IMR-90 (cell line): ENCODE measurements at regions not wholly inside any gene's neighbourhood (a gene's known extent, or its start where the extent isn't known, plus 50 kb on each side); places are given as distances from the start of the nearest gene placed in this dataset.

Experiments
- ATAC-seq: fragments of 200-7000 bp; cut with Tn5 transposase; 2 replicates; pipeline ENCODE4 v1.9.1; 2020; ENCODE audit warnings: low read depth, mild to moderate bottlenecking, moderate library complexity
- BruUV-seq: library from RNA; stranded (reverse); fragments of 400-500 nt; replicated peaks from 2 replicates; lab custom pipeline; 2021; lab: Mats Ljungman, UMichigan
- CTCF ChIA-PET: fragments of 300-600 bp; formaldehyde crosslinking; extraction: SDS; loops from one replicate; lab custom pipeline; 2021; ENCODE audit warnings: antibody characterized with exemption; lab: Yijun Ruan, JAX
- POLR2A ChIA-PET: fragments of 300-600 bp; sonication (Branson Sonifier 250); formaldehyde crosslinking; loops from one replicate; lab custom pipeline; 2022; ENCODE audit warnings: antibody characterized with exemption; ENCODE audit not compliant: unreplicated experiment; lab: Charles Lee
- DNase-seq: peaks from one replicate; pipeline ENCODE4 v3.0.0; 2013
- H2AFZ ChIP-seq: replicated peaks from 2 replicates; pipeline ENCODE3; 2013; ENCODE audit warnings: low read length, mild to moderate bottlenecking; ENCODE audit not compliant: poor library complexity
- H2AK5ac ChIP-seq: 2 replicates; pipeline ENCODE4 v1.6.1; 2013; ENCODE audit warnings: low read depth, low read length, inconsistent platforms
- H2AK9ac ChIP-seq: replicated peaks from 2 replicates; pipeline ENCODE3; 2013; ENCODE audit warnings: mild to moderate bottlenecking, low read depth, low read length, moderate library complexity; ENCODE audit not compliant: poor library complexity
- H2BK120ac ChIP-seq: 2 replicates; pipeline ENCODE4 v1.6.1; 2013; ENCODE audit warnings: low read depth, low read length, inconsistent platforms
- H2BK15ac ChIP-seq: 3 replicates; pipeline ENCODE4 v1.6.1; 2013; ENCODE audit warnings: low read depth, low read length, inconsistent platforms
- H2BK20ac ChIP-seq: 2 replicates; pipeline ENCODE4 v1.6.1; 2013; ENCODE audit warnings: low read depth, mild to moderate bottlenecking, inconsistent platforms, low read length, moderate library complexity
- H2BK5ac ChIP-seq: 2 replicates; pipeline ENCODE4 v1.6.1; 2013; ENCODE audit warnings: mild to moderate bottlenecking, low read depth, low read length, inconsistent platforms; ENCODE audit not compliant: poor library complexity, severe bottlenecking
- H3K14ac ChIP-seq: replicated peaks from 2 replicates; pipeline ENCODE4 v1.6.1; 2013; ENCODE audit warnings: low read depth, low read length, inconsistent platforms
- H3K18ac ChIP-seq: 2 replicates; pipeline ENCODE4 v1.6.1; 2013; ENCODE audit warnings: low read depth, low read length, control low read depth
- H3K23ac ChIP-seq: 2 replicates; pipeline ENCODE4 v1.6.1; 2013; ENCODE audit warnings: low read depth, low read length, inconsistent platforms
- H3K27ac ChIP-seq: 2 replicates; pipeline ENCODE4 v1.5.1; 2013; ENCODE audit warnings: mild to moderate bottlenecking, control low read depth, low read length; ENCODE audit not compliant: insufficient read depth
- H3K27me3 ChIP-seq: 2 replicates; pipeline ENCODE4 v1.6.1; 2013; ENCODE audit warnings: low read length; ENCODE audit not compliant: control insufficient read depth, insufficient read depth
- H3K36me3 ChIP-seq: 2 replicates; pipeline ENCODE4 v1.6.1; 2013; ENCODE audit warnings: low read length, mixed read lengths; ENCODE audit not compliant: control insufficient read depth, insufficient read depth
- H3K4ac ChIP-seq: 2 replicates; pipeline ENCODE4 v1.6.1; 2013; ENCODE audit warnings: low read depth, low read length, inconsistent platforms
- H3K4me1 ChIP-seq: 2 replicates; pipeline ENCODE4 v1.6.1; 2013; ENCODE audit warnings: low read length, mixed read lengths; ENCODE audit not compliant: control insufficient read depth, insufficient read depth
- H3K4me2 ChIP-seq: 2 replicates; pipeline ENCODE4 v1.6.1; 2013; ENCODE audit warnings: low read depth, mild to moderate bottlenecking, control low read depth, low read length, moderate library complexity
- H3K4me3 ChIP-seq: 2 replicates; pipeline ENCODE4 v1.5.1; 2013; ENCODE audit warnings: low read depth, mild to moderate bottlenecking, control low read depth, low read length, moderate library complexity; ENCODE audit not compliant: insufficient read depth
- H3K56ac ChIP-seq: 2 replicates; pipeline ENCODE4 v1.6.1; 2013; ENCODE audit warnings: low read length, inconsistent platforms; ENCODE audit not compliant: insufficient read depth; ENCODE audit errors: extremely low read depth
- H3K79me1 ChIP-seq, 2 experiments: 2 replicates each; pipeline ENCODE4 v1.6.1; 2013; ENCODE audit warnings: low read length in 2 of 2, inconsistent platforms in 1 of 2, low read depth in 1 of 2
- H3K9ac ChIP-seq: 2 replicates; pipeline ENCODE4 v1.6.1; 2013; ENCODE audit warnings: low read depth, low read length, control low read depth
- H3K9me1 ChIP-seq: 2 replicates; pipeline ENCODE4 v1.6.1; 2013; ENCODE audit warnings: low read length, inconsistent platforms; ENCODE audit not compliant: insufficient read depth
- H3K9me3 ChIP-seq: 2 replicates; pipeline ENCODE4 v1.6.1; 2013; ENCODE audit warnings: low read length; ENCODE audit not compliant: control insufficient read depth, insufficient read depth
- H4K20me1 ChIP-seq: 2 replicates; pipeline ENCODE4 v1.6.1; 2013; ENCODE audit warnings: low read length, inconsistent platforms; ENCODE audit not compliant: insufficient read depth
- H4K5ac ChIP-seq: 2 replicates; pipeline ENCODE4 v1.6.1; 2013; ENCODE audit warnings: mild to moderate bottlenecking, low read depth, low read length, control low read depth
- H4K8ac ChIP-seq, 2 experiments: 2 replicates each; pipeline ENCODE4 v1.6.1; 2013; ENCODE audit warnings: low read depth in 2 of 2, low read length in 2 of 2, control low read depth in 1 of 2, inconsistent platforms in 1 of 2
- H4K91ac ChIP-seq: 2 replicates; pipeline ENCODE4 v1.6.1; 2013; ENCODE audit warnings: low read depth, low read length, inconsistent platforms; ENCODE audit not compliant: insufficient read depth
- BHLHE40 ChIP-seq: fragments of 150-350 bp; IDR thresholded peaks from 2 replicates; pipeline ENCODE4 v1.6.1; 2016; ENCODE audit warnings: mild to moderate bottlenecking, low read depth, low read length
- CEBPB ChIP-seq: IDR thresholded peaks from 2 replicates; pipeline ENCODE4 v1.6.1; 2012; ENCODE audit warnings: low read depth, low read length, improper control_type of control experiment
- CHD1 ChIP-seq: IDR thresholded peaks from 2 replicates; pipeline ENCODE4 v1.6.1; 2012; ENCODE audit warnings: low read depth, low read length, improper control_type of control experiment
- CTCF ChIP-seq: conservative IDR thresholded peaks from 2 replicates; pipeline ENCODE4 v1.5.1; 2012; ENCODE audit warnings: mild to moderate bottlenecking, low read depth, low read length, improper control_type of control experiment
- ELK1 ChIP-seq: fragments of 150-350 bp; IDR thresholded peaks from 2 replicates; pipeline ENCODE4 v1.6.1; 2016; ENCODE audit warnings: low read depth, mild to moderate bottlenecking, low read length, moderate library complexity, borderline replicate concordance
- MAFK ChIP-seq: IDR thresholded peaks from 2 replicates; pipeline ENCODE4 v1.6.1; 2012; ENCODE audit warnings: low read depth, low read length, improper control_type of control experiment
- MAZ ChIP-seq: IDR thresholded peaks from 2 replicates; pipeline ENCODE4 v1.6.1; 2012; ENCODE audit warnings: low read depth, mild to moderate bottlenecking, low read length, improper control_type of control experiment, moderate library complexity, borderline replicate concordance
- MXI1 ChIP-seq: IDR thresholded peaks from 2 replicates; pipeline ENCODE4 v1.6.1; 2012; ENCODE audit warnings: low read depth, mild to moderate bottlenecking, low read length, moderate library complexity, borderline replicate concordance
- RAD21 ChIP-seq: IDR thresholded peaks from 2 replicates; pipeline ENCODE4 v1.6.1; 2012; ENCODE audit warnings: low read length, improper control_type of control experiment
- RCOR1 ChIP-seq: IDR thresholded peaks from 2 replicates; pipeline ENCODE4 v1.6.1; 2012; ENCODE audit warnings: mild to moderate bottlenecking, low read length, improper control_type of control experiment; ENCODE audit not compliant: insufficient replicate concordance
- USF2 ChIP-seq: fragments of 150-350 bp; IDR thresholded peaks from 2 replicates; pipeline ENCODE4 v1.6.1; 2017; ENCODE audit warnings: mild to moderate bottlenecking, antibody characterized with exemption, low read length, low read depth
- WGBS, 2 experiments: methylation state at CpG; one replicate each; pipeline versions ENCODE4 v1.1.5 to v1.1.7; 2013; ENCODE audit warnings: missing lambda C conversion rate in 2 of 2; ENCODE audit not compliant: insufficient read length in 1 of 2; ENCODE audit errors: extremely low coverage in 2 of 2; 5-methylcytosine and 5-hydroxymethylcytosine counted together
- dilution Hi-C: fragments of 300-500 bp; cut with HindIII; formaldehyde crosslinking; loops from one replicate; pipeline ENCODE4 v1.14.3; 2018; ENCODE audit warnings: low sequenced_read_pairs; ENCODE audit not compliant: unreplicated experiment
- in situ Hi-C: fragments of 300-500 bp; cut with MboI; formaldehyde crosslinking; loops from 3 replicates; pipeline ENCODE4 v1.14.3; 2019; ENCODE audit warnings: low sequenced_read_pairs, inconsistent platforms, mixed read lengths
- intact Hi-C: fragments of 100-400 bp; cut with micrococcal nuclease; formaldehyde crosslinking; loops from 2 replicates; pipeline ENCODE4 v1.10.0; 2022

DNA sequence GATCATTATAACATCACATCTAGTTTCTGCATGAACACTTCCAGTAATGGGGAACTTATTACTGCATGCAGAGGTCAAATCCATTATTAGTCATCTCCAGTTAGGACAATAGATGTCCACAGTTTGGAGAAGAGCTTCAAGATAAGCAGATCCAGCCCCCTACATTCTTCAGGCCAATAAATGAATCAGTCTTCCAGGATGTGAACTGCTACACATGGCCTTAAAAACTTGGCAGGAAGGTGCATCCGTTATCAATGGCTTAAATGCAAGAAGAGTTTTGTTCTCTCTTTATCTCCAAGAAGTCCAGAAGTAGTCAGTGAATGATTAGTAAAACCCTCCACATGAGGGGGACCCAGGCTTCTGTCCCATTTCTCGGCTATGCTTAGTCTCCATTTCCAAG lies 70.8 kb downstream of the DMRTA2 start:
- Histone ChIP-seq H3K4me3 (no peak overlapping the region), H3K14ac (no peak overlapping the region), H3K4me1 (no peaks in the 10 kb centered on the region), H3K23ac (no peak overlapping the region), H2BK15ac (no peak overlapping the region), H3K56ac (no peak overlapping the region), H3K27ac (no peak overlapping the region), H2AFZ (no peak overlapping the region), H3K9me3 (no peaks in the 10 kb centered on the region), H4K8ac (no peak overlapping the region), H4K91ac (no peak overlapping the region), H2AK5ac (no peak overlapping the region), H3K9ac (no peak overlapping the region), H3K4me2 (no peak overlapping the region), H3K79me1 (no peaks in the 10 kb centered on the region), H2BK20ac (no peak overlapping the region), H3K18ac (no peak overlapping the region), H3K27me3 (no peaks in the 10 kb centered on the region), H2AK9ac (no peak overlapping the region), H3K4ac (no peak overlapping the region), H3K36me3 (no peaks in the 10 kb centered on the region), H2BK5ac (no peak overlapping the region), H3K9me1 (no peaks in the 10 kb centered on the region), H4K20me1 (no peaks in the 10 kb centered on the region), H4K5ac (no peak overlapping the region), H2BK120ac (no peak overlapping the region)
- dilution Hi-C loops, result no loop called here
- intact Hi-C loops, result no loop called here
- WGBS, 2 experiments, result no CpG with 5 or more reads among the region's 2 CpGs
- DNase-seq (no peak), ATAC-seq (no peak)
- no TSS peak for BruUV-seq
- no peak for TF ChIP-seq MAFK
- no peak for TF ChIP-seq CEBPB
- TF ChIP-seq BHLHE40, result no peak
- no peak for TF ChIP-seq USF2
- no peak for TF ChIP-seq MXI1
- no peak for TF ChIP-seq RCOR1
- TF ChIP-seq MAZ, result no peak
- no peak for TF ChIP-seq RAD21
- TF ChIP-seq CTCF, result no peak
- TF ChIP-seq ELK1, result no peak
- TF ChIP-seq CHD1, result no peak
- ChIA-PET POLR2A (no interaction called here), CTCF (interaction anchor here (1.0 kb wide), 1 partner anchor 19 kb away, joined by 4 read pairs; no protein-coding TSS in a partner anchor)
- in situ Hi-C loops, result loop anchor here (25.0 kb wide), 1 partner anchor 835 kb away; no protein-coding TSS in a partner anchor
